HL-60 (cell line): ENCODE measurements at regions not wholly inside any gene's neighbourhood (a gene's known extent, or its start where the extent isn't known, plus 50 kb on each side); places are given as distances from the start of the nearest gene placed in this dataset.
"Not testable (repeated sequence)": the region's sequence is repeated elsewhere in the genome, so short reads cannot be mapped to it uniquely, and the experiment has no call there.

Experiments used
- DNase-seq, 2 experiments: peaks; one replicate each; pipeline ENCODE4 v3.0.0-alpha.2; 2010 to 2020; ENCODE audit warnings: low read depth in 1 of 2, low spot score in 1 of 2
- H3K27ac ChIP-seq: fragments of 250-450 bp; sonication (Bioruptor Pico); replicated peaks from 2 replicates; pipeline ENCODE4 v1.5.1; 2020; ENCODE audit warnings: mild to moderate bottlenecking, moderate library complexity
- H3K27me3 ChIP-seq: fragments of 250-450 bp; sonication (Bioruptor Pico); 2 replicates; pipeline ENCODE4 v1.5.1; 2021; ENCODE audit warnings: mild to moderate bottlenecking, moderate library complexity; ENCODE audit not compliant: insufficient read depth, poor library complexity, severe bottlenecking
- H3K4me3 ChIP-seq: replicated peaks from 2 replicates; pipeline ENCODE4 v1.5.1; 2011; ENCODE audit warnings: mild to moderate bottlenecking, control low read depth, low read length; ENCODE audit not compliant: insufficient read depth
- CTCF ChIP-seq: IDR thresholded peaks from one replicate; pipeline ENCODE4 v1.5.1; 2011; ENCODE audit warnings: low read length, control low read depth, inconsistent platforms; ENCODE audit not compliant: insufficient read depth
- GABPA ChIP-seq: IDR thresholded peaks from 2 replicates; pipeline ENCODE4 v1.6.1; 2012; ENCODE audit warnings: low read depth
- POLR2AphosphoS5 ChIP-seq: IDR thresholded peaks from 2 replicates; pipeline ENCODE4 v1.6.1; 2012; ENCODE audit warnings: low read depth
- REST ChIP-seq: IDR thresholded peaks from 2 replicates; pipeline ENCODE4 v1.6.1; 2012; ENCODE audit warnings: low read depth; ENCODE audit not compliant: insufficient replicate concordance
- SPI1 ChIP-seq: IDR thresholded peaks from 2 replicates; pipeline ENCODE4 v1.6.1; 2012; ENCODE audit warnings: low read depth, mild to moderate bottlenecking, borderline replicate concordance

- peak; percentile 75 for TF ChIP-seq SPI1
- not testable (repeated sequence) for H3K27me3 ChIP-seq, H3K4me3 ChIP-seq
- 0 out of 2 replicates have a peak overlapping the region, but pooled peaks have one; percentile 39 for H3K27ac ChIP-seq
- DNase-seq, result peak; percentile 18 to 75
Observed at GRCh38 chr17:20698463-20699206, 119.1 kb downstream of the CDRT15L2 start.

GRCh38 chr17:20700528-20700927, 121.0 kb downstream of the CDRT15L2 start:
- H3K27ac ChIP-seq, H3K27me3 ChIP-seq, H3K4me3 ChIP-seq, DNase-seq: not testable (repeated sequence)

- not testable (repeated sequence) for DNase-seq, H3K27me3 ChIP-seq, H3K4me3 ChIP-seq, H3K27ac ChIP-seq
Observed at GRCh38 chr17:20701366-20701765, 121.8 kb downstream of the CDRT15L2 start.

- no peak overlapping the region for H3K27ac ChIP-seq
- TF ChIP-seq SPI1 (no peak), POLR2AphosphoS5 (no peak), GABPA (no peak), REST (no peak), CTCF (no peak)
- no peak for DNase-seq
- H3K4me3 ChIP-seq, result no peak overlapping the region
- no peaks in the 10 kb centered on the region for H3K27me3 ChIP-seq
Observed at GRCh38 chr17:20702692-20703091, 123.2 kb downstream of the CDRT15L2 start.

GRCh38 chr17:20703781-20704180, 124.3 kb downstream of the CDRT15L2 start:
- TF ChIP-seq POLR2AphosphoS5 (no peak), GABPA (no peak), CTCF (no peak), SPI1 (no peak), REST (no peak)
- Histone ChIP-seq H3K4me3 (no peak overlapping the region), H3K27me3 (no peaks in the 10 kb centered on the region), H3K27ac (no peak overlapping the region)
- no peak for DNase-seq

- H3K27ac ChIP-seq, result not testable (repeated sequence)
Observed at GRCh38 chr17:20705186-20705585, 125.7 kb downstream of the CDRT15L2 start.

More at GRCh38 chr17:20705186-20705585, 125.7 kb downstream of the CDRT15L2 start:
- DNase-seq, H3K27me3 ChIP-seq, H3K4me3 ChIP-seq: not testable (repeated sequence)
